ENCODE measurements at regions not wholly inside any gene's neighbourhood (a gene's known extent, or its start where the extent isn't known, plus 50 kb on each side); places are given as distances from the start of the nearest gene placed in this dataset.

DNA sequence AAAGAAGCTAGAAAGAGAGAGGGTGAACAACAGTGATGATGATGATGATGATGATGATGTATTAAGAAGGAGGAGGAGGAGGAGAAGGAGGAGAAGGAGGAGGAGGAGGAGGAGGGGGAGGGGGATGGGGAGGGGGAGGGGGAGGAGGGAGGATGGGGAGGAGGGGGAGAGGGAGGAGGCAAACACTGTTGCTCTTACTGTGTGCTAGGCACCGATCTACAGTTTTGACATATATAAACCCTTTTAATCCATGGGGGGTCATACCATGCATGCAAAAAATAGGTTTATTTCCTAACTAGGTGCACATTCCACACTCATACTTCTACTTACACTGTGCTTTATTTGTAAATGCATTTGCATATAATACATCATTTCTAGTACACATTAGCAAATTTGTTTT lies 482.8 kb upstream of the FAM241A start:
- no peak for DNase-seq (ENCODE audit: low spot score)

DNA sequence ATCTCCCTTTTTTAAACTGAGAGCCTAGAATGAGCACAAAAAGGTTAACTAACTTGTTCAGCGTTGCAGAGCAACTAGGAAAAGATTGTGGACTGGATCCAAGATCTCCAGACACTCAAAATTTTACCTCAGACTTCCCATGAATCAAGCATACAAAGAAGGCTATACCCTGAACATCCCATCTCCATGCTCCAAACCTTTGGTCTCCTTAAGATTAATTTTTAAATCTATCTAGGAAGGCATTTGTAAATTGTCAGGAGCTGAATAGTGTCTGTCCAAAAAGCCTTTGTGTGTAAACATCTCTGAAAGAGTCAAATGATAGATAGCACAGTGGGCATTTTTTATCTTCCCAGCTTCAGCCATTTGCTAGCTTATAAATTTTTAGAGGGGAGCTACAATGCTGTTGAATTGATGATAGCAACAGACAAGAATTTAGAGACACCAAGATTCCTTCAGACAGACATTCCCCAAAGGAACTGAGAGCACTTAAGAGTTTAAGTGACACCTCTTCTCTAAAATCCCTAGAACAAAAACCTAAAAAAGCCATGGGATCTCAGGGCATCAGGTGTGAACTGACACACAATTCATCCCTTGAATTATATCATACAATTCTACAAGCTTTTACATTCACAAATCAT lies 480.8 kb upstream of the FAM241A start:
- DNase-seq (ENCODE audit: low spot score), result no peak

DNA sequence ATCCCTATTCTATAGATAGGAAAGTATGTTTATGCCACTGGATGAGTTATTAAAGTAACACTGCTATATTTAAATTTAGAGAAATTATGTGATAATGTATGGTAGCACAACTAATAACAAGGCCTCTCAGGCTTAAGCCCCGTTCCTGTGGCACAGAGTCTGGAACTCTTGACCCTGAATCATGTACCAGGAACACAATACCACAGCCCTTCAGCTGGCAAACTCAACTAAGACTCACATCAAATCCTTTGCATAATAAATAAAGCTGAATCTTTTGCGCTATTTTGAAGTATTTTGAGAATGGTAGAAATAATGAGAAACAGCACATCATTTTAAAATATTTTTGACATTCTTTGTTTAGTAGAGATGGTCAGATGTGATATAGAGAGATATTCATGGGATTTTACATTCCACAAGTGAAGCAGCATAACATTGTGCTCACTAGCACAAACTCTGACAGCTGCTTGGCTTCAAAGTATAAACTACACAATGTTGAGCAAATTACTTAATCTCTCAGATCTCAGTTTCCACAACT lies 478.4 kb upstream of the FAM241A start:
- DNase-seq (ENCODE audit: low spot score), result no peak

DNA sequence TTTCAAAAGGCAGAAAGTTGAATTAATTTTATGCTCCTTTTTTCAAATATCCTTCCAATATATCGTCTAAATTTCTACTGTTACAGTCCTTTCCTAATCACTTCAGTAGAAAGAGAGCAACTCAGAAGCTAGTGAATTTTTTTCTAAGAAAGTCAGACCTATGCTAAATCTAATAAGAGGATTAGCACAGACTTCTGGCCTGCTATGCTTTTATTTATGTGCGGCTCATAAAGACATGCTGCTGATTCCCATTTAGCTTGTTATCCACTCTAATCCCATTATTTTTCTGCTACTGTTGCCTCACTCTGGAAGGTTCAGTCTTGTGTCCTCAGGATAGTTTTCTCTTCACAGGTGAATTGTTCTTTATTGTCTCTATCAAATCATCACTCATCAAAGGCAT lies 473.5 kb upstream of the FAM241A start:
- DNase-seq (ENCODE audit: low spot score), result no peak

DNA sequence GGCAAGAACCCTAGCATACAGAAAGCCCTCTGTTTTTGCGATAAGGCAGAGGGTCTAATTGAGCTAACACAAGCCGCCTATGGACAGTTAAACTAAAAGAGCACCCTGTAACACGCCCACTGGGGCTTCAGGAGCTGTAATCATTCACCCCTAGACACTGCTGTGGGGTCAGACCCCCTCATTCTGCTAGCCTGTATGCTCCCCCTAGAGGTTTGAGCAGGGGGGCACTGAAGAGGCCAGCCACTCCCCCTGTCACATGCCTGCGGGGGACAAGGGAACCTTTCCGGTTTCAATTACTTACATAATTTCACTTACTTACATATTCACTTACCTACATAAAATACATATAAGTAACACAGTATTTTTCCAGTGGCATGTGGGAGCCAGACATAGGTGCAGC lies 469.5 kb upstream of the FAM241A start:
- DNase-seq (ENCODE audit: low spot score), result no peak

DNA sequence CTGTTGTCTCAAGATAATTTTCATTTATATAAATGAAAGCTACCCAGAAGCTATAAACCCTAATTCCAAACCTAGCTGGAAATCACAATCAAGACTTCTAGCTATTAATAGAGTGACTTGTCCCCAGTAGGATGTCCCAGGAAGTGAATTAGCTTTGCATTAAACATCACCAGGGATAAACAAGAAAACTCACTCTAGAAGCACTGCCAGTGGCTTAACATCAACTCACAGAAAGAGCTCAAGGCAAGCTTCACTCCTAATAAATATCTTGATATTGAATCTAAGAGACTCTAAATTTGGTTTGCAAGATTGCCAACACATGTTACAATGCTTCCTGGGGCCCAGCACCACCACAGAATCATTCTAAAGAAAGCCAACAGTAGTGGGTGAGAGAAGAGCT lies 468.7 kb upstream of the FAM241A start:
- no peak for DNase-seq (ENCODE audit: low spot score)

DNA sequence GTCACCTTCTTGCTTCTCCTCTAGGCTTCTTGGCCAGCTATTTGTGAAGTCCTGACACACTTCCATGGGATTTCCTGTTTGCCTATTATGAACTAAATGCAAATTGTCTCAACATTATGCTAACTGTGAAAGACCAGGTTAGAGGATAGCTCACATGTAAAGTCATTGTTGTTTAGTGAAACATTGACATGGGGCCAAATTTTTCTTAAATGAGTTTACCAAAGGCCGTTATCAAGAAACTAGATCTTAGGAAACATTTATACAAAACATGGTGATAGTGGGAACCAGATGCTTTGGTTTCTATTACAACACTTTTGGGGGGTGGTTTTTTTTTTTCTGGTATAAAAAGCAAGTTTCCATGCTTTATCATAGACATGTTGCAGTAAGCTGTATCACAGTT lies 466.8 kb upstream of the FAM241A start:
- DNase-seq (ENCODE audit: low spot score), result peak; percentile 65

DNA sequence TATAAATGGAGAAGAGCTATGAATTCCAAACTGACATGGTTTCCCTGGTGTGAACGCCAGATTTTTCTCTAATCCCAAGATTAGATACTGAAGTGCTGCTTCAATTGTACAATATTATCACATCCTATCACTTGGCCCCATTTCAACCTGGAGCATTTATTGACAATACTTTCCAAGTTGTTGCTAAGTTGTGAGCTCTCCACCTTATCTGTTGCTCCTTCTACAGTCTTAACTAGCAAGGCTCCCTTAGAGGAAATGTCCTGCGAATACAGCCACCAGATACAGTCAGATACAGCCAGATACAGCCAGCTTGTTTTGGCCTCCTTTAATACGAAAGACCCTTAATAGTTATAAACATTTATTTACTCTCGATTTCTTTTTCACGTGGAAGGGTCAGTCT lies 466.3 kb upstream of the FAM241A start:
- DNase-seq (ENCODE audit: low spot score), result peak; percentile 13

DNA sequence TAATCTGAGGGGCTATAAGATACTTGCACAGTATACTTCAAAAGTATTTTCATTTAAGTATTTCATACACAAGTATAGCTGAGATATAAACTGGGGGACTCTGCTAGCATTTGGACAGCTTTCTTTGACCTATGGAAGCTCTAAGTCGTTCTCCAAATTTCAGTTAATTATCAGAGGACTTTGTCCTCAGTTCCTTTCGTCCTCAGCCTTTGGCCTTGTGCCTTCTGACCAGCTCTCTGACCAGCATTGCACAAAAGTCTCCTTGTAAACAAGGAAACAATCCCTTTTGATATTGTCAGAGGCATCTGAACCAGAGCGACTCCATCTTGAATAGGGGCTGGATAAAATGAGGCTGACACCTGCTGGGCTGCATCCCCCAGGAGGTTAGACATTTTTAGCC lies 464.0 kb upstream of the FAM241A start:
- DNase-seq (ENCODE audit: low spot score), result no peak

DNA sequence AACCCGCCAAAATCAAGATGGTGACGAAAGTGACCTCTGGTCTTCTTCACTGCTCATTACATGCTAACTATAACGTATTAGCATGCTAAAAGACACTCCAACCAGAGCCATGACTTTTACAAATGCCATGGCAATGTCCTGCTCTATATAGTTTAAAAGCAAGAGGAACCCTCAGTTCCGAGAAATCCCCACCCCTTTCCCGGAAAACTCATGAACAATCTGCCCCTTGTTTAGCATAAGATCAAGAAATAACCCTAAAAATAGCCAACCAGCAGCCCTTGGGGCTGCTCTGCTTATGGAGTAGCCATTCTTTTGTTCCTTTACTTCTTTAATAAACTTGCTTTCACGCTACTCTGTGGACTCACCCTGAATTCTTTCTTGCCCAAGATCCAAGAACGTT lies 463.5 kb upstream of the FAM241A start:
- no peak for DNase-seq (ENCODE audit: low spot score)

DNA sequence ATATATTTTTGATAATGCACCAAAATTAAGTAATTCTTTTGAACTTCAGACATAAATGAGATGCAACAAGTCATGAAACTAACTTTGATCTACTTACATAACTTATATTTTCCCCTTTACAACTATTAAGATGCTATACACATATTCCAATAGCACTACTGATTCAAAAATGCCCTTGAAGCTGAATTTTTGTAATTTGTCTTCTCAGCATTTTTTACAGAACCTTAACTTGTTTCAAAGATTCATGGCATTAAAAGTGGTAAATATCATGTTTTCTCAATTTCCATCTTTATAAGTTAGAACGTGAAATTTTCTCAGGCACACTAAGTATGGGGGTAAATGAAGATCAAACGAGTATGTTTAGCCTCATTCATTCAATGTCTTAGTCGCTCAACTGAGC lies 460.0 kb upstream of the FAM241A start:
- no peak for DNase-seq (ENCODE audit: low spot score)

DNA sequence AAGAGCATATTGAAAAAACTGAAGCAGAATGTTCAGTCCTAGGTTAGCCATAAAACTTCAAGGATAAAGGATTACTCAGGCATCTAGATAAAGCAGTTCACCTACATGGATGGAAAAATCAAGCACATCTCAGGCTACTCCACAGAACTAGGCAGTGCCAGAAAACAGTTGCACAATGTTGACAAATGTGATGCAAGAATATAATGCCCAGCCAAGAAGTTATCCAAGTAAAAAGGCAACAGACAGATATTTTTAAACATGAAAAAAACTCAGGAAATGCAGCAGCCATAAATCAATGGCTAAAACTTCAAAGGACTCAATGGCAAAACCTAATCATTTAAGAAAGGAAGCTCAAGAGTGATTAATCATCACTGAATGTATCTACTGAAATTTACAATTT lies 456.0 kb upstream of the FAM241A start:
- DNase-seq (ENCODE audit: low spot score), result peak; percentile 56

DNA sequence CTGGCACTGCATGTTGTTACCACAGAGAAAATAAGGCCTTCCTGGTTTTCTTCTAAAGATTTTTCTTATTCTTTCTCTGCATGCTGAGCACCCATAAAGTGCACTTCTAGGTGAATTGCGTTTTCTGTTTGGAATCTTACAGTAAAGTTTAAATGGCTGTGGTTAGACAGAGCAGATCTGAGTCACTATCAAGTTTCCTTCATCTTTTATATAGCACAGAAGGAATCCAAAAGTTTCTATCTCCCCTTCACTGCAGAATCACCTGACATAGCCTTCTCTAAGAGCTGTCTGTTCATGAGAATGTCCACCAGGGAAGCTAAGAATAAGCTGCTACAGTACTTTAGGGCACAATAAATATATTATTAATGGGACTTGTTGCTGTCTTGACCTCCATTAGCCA lies 455.5 kb upstream of the FAM241A start:
- peak; percentile 18 for DNase-seq (ENCODE audit: low spot score)

DNA sequence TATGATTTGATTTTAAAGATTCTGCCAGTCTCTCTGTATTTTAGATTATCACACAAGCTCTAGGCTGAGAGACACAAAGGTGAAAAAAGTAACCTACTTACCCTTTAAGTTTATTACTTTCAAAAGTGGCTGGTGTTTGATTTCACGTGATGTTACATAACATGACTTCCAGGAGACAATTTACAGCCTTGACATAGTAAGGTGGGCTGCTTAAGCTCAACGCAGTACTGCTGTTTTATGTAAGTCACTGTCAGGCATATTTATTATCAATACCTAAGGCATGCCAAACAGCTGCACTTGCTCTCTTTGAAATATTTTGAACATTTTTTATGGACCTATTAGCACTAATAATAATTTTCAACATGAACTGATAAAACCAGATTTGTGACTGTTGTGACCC lies 451.5 kb upstream of the FAM241A start:
- no peak for DNase-seq (ENCODE audit: low spot score)

DNA sequence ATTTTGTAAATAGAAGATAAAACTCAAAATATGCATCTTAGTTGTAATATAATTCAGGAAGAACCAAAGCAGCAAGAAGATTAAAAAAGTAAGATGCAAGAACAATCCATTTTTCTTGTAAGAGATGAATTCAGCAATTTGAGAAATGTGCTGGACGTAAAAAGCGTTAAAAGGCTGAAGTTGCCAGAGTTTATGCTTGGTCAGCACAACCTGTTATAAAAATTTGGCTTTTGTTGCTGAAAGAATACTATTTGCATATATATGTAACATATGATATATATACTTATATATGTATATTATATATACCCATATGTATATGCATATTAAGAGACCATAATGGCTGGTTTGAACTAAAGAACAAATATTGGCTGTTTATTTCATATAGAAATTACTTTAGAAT lies 449.6 kb upstream of the FAM241A start:
- no peak for DNase-seq (ENCODE audit: low spot score)

DNA sequence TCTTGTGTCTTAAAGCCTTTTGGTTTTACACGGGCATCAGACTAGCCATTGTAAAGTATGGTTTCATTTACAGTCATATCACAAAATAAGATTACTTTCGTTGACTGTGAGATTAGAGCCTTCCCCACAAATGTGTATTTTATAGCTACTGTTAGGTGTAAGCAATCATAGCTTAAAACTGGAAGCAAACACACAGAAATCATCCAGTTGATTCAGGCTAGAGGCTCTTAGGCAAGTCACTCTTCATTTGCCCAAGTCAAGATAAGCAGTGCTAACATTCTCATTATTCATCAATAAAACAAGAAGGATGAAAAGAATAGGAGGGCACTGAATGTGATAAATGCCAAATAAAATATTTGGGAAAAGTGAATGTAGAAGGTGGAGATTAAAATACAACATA lies 448.7 kb upstream of the FAM241A start:
- no peak for DNase-seq (ENCODE audit: low spot score)

DNA sequence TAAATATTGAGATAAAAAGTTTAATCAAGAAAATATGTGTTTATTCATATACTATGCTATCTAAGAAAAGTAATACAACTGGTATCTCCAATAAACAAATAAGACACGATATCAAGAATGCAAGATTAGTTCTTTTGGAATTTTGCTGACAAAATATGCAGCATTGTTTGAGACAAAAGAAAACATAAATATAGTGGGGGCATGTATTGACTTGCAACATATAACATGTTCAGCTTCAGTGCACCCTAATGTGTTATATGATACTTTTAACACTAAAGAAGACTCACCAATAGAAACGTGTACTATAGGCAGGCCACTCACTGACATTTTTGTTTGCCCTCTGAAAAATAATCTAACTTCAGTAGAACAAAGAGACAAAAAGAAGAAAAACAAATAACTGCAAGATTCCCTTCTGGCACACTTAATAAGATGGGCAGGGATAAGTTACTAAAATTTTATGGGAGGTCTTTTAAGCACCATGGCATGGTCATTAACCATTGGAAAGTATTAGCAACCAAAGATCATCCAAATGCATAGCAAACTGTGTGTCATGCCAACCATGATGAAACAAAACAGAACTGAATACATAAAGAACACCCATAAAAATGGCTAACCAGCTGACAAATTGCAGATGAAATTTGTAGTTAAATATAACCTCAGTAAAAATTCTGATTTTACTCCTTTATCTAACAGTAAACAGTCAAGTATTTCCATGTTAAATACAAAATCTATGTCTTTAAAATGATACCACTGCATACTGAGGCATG lies 447.9 kb upstream of the FAM241A start:
- DNase-seq (ENCODE audit: low spot score), result no peak

DNA sequence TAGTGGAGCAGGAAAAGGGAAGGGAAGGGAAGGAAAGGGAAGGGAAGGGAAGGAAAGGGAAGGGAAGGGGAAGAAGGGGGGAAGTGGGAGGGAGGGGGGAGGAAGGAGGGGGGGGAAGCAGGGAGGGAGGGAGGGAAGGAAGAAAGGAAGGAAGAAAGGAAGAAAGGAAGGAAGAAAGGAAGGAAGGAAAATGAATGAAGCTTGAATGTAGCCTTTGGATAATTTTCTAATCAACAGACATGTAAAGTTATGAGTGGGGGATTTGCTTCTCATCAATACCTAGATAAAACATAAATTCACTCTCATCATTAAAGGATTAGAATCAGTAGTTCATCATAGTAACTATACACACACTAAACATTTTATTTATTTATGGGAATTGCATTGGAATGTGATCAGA lies 446.9 kb upstream of the FAM241A start:
- DNase-seq (ENCODE audit: low spot score), result no peak

DNA sequence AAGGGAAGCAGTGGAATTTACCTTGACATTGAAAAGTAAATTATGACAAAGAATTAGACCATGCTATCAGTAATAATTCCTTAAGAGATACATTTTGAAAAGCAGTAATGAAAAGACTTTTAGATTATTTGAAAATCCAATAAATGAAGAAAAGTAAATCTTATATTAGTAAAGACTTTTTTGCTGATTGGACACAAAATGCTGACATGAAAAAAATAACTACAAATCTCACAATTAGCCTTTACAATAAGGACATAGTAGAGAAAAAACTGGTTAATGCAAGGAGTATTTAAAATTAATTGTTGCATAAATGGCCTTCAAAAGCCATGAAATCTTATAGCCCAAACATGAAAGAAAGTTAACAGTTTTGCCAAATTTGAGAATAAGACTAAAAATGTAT lies 446.1 kb upstream of the FAM241A start:
- DNase-seq (ENCODE audit: low spot score), result no peak

DNA sequence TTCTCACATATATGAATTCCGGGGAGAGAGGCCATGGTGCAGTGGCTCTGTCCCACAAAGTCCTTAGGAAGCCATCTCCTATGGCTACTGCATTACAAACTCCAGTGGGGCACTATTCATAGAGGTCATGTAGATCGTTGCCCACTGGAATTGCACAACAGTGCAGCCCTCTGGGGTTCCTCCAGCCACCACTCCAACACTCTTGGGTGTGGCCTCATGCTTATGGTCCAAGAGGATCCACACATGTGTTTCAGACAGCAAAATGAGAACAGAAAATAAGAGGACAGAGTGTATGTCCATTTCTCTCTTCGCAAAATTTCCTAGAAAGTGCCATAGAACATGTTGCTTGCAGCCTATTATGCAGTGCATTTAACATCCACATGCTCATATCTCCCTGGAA lies 444.2 kb upstream of the FAM241A start:
- DNase-seq (ENCODE audit: low spot score), result no peak

DNA sequence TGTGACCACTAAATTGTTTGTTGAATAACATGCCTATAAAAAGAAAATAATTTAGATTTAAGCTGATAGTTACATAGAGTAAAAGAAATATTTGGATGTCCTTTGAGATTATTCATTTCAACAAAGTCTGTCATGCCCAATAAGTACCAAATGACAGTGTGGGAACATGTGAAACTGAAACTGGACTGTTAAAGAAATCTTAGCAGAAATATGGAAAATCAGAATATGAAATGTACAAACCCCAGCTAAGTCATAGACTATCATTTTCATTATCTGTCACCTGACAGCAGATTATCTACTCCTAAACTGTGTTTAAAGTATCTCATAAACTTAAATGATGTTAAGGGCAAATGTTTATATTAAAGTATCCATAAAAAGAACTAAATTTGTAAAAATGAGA lies 437.8 kb upstream of the FAM241A start:
- DNase-seq (ENCODE audit: low spot score), result no peak

DNA sequence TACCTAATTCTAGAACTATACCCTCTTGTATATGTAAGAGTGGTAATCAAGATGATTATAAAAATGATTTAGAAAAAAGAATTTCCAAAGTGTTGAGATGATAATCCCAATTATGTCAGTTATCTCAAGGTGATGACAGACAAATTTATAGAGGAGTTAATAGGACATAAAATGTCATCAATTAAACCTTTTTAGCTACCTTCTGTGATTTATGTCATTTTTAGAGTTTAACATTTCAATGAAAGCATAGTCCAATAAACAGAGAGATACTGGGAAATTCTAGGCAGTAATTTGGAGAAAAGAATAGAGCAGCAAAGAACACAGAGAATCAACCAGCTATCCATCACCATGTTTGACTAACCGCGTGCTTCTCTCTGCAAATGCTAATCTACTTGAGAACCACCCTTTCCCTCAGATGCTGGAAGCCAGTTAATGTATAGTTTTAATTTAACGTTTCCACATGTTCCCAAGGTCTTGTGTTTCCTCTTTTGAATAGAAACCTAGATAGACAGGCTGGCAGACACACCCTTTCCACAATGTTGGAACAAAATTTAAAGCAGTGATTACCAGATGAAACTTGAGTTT lies 433.1 kb upstream of the FAM241A start:
- DNase-seq (ENCODE audit: low spot score), result no peak

DNA sequence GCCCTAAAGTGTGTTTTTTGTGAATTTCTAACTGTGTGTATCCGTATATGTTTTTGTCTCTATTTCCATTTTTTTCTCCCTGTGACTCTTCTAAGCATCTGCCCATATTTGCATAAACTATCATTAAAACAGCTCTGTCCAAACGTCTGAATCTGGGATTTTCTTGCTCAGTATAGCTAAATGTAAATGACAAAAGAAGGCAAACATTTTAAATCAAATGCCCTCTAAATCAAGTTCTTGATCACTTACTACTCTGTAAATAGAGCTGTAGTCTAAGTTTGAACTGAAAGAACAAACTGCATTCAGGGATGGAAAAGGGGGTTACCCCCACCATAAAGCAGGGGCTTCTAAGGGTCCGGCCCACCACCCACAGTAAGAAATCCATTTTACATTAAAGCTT lies 432.0 kb upstream of the FAM241A start:
- DNase-seq (ENCODE audit: low spot score), result no peak

Measured in AG20443 (cell line).